ENCODE measurements at regions not wholly inside any gene's neighbourhood (a gene's known extent, or its start where the extent isn't known, plus 50 kb on each side); places are given as distances from the start of the nearest gene placed in this dataset.
"Not testable (repeated sequence)": the region's sequence is repeated elsewhere in the genome, so short reads cannot be mapped to it uniquely, and the experiment has no call there.

GRCh38 chr1:120277428-120278258 is 101.3 kb upstream of the SEC22B start:
- DNase-seq = not testable (repeated sequence)

GRCh38 chr1:120276710-120277109 is 100.4 kb upstream of the SEC22B start:
- DNase-seq = not testable (repeated sequence)

GRCh38 chr1:120274438-120274837 is 98.1 kb upstream of the SEC22B start:
- not testable (repeated sequence) for DNase-seq

- not testable (repeated sequence) for DNase-seq
Measured at GRCh38 chr1:120273363-120273762, 97.0 kb upstream of the SEC22B start.

- DNase-seq = not testable (repeated sequence)
Measured at GRCh38 chr1:120272242-120272641, 95.9 kb upstream of the SEC22B start.

- DNase-seq = not testable (repeated sequence)
Measured at GRCh38 chr1:120271561-120272221, 95.4 kb upstream of the SEC22B start.

- not testable (repeated sequence) for DNase-seq
Measured at GRCh38 chr1:120267894-120268551, 91.7 kb upstream of the SEC22B start.

GRCh38 chr1:120264564-120264963 is 88.2 kb upstream of the SEC22B start:
- not testable (repeated sequence) for DNase-seq

- DNase-seq = not testable (repeated sequence)
Measured at GRCh38 chr1:120262791-120263751, 86.8 kb upstream of the SEC22B start.

GRCh38 chr1:120257778-120258105 is 81.4 kb upstream of the SEC22B start:
- DNase-seq = not testable (repeated sequence)

- DNase-seq = not testable (repeated sequence)
Measured at GRCh38 chr1:120257064-120257777, 80.9 kb upstream of the SEC22B start.

- DNase-seq = not testable (repeated sequence)
Measured at GRCh38 chr1:120250756-120251155, 74.4 kb upstream of the SEC22B start.

- not testable (repeated sequence) for DNase-seq
Measured at GRCh38 chr1:120248726-120249427, 72.6 kb upstream of the SEC22B start.

GRCh38 chr1:120248203-120248602 is 71.9 kb upstream of the SEC22B start:
- DNase-seq = not testable (repeated sequence)

GRCh38 chr1:120243867-120244266 is 67.5 kb upstream of the SEC22B start:
- not testable (repeated sequence) for DNase-seq

GRCh38 chr1:120242582-120242981 is 66.3 kb upstream of the SEC22B start:
- DNase-seq = not testable (repeated sequence)

GRCh38 chr1:120241868-120242267 is 65.5 kb upstream of the SEC22B start:
- DNase-seq = not testable (repeated sequence)

GRCh38 chr1:120240181-120240580 is 63.9 kb upstream of the SEC22B start:
- DNase-seq = not testable (repeated sequence)

GRCh38 chr1:120239351-120239750 is 63.0 kb upstream of the SEC22B start:
- DNase-seq = not testable (repeated sequence)

GRCh38 chr1:120238867-120239266 is 62.5 kb upstream of the SEC22B start:
- not testable (repeated sequence) for DNase-seq

- not testable (repeated sequence) for DNase-seq
Measured at GRCh38 chr1:120233661-120234018, 57.3 kb upstream of the SEC22B start.
